SK-N-MC (cell line): ENCODE measurements at regions not wholly inside any gene's neighbourhood (a gene's known extent, or its start where the extent isn't known, plus 50 kb on each side); places are given as distances from the start of the nearest gene placed in this dataset.
"Not testable (repeated sequence)": the region's sequence is repeated elsewhere in the genome, so short reads cannot be mapped to it uniquely, and the experiment has no call there.

Experiments
- DNase-seq: peaks from one replicate; pipeline ENCODE4 v3.0.0-alpha.2; 2011; ENCODE audit warnings: low read depth, low spot score
- H3K27ac ChIP-seq: fragments of 200-600 bp; sonication (generic); 2 replicates; pipeline ENCODE4 v1.5.1; 2016; ENCODE audit warnings: mixed run types
- H3K36me3 ChIP-seq: fragments of 200-600 bp; sonication (generic); 2 replicates; pipeline ENCODE4 v1.6.1; 2017; ENCODE audit warnings: antibody characterized with exemption, low read length, mixed read lengths; ENCODE audit not compliant: insufficient read depth
- H3K4me3 ChIP-seq: fragments of 200-600 bp; sonication (generic); 2 replicates; pipeline ENCODE4 v1.5.1; 2016
- H3K9ac ChIP-seq: fragments of 200-600 bp; sonication (generic); 2 replicates; pipeline ENCODE4 v1.8.0; 2017; ENCODE audit warnings: mixed run types, mixed read lengths; ENCODE audit not compliant: insufficient read length
- H3K9me3 ChIP-seq: fragments of 200-600 bp; sonication (generic); 2 replicates; pipeline ENCODE4 v1.6.1; 2017; ENCODE audit warnings: low read depth, mild to moderate bottlenecking, antibody characterized with exemption, low read length, moderate library complexity, mixed read lengths
- EZH2 ChIP-seq: fragments of 200-600 bp; sonication (generic); IDR thresholded peaks from one replicate; pipeline ENCODE4 v1.6.1; 2017; ENCODE audit warnings: antibody characterized with exemption
- FOXP2 ChIP-seq: optimal IDR thresholded peaks from 2 replicates; pipeline ENCODE3; 2011; ENCODE audit warnings: mild to moderate bottlenecking, moderate library complexity; ENCODE audit not compliant: insufficient read depth; ENCODE audit errors: extremely low read length, control extremely low read depth
- POLR2AphosphoS5 ChIP-seq: IDR thresholded peaks from 2 replicates; pipeline ENCODE4 v1.6.1; 2012; ENCODE audit warnings: mild to moderate bottlenecking, low read depth, low read length, borderline replicate concordance

- no peak overlapping the region for H3K27ac ChIP-seq
- H3K36me3 ChIP-seq, result no peaks in the 10 kb centered on the region
- no peak overlapping the region for H3K9ac ChIP-seq
- TF ChIP-seq FOXP2 (no peak), POLR2AphosphoS5 (no peak), EZH2 (no peak)
- DNase-seq, result no peak
- no peaks in the 10 kb centered on the region for H3K9me3 ChIP-seq
- H3K4me3 ChIP-seq, result no peak overlapping the region
Observed at GRCh38 chr3:152587861-152588260, 247.1 kb upstream of the P2RY1 start.

DNA sequence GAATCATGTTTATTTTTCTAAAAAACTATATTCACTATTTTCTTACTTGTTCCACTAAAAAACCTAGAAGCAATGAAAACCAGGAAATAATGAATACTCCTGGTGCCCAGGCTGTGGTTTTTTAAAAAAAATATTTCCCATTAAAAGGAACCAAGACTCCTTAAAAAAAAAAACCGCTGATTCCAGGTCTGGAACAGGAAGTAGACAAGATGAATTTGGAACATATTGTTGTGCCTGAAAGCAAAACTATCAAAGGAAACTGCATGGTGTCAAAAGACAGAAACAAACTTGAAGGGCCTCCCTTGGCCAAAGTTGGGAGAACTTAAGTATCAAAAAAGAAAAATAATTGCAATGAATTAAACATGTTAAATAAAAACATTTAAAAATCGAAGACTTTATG is 245.3 kb upstream of the P2RY1 start:
- Histone ChIP-seq H3K9me3 (no peaks in the 10 kb centered on the region), H3K4me3 (peak overlapping the region; percentile 24), H3K27ac (peak overlapping the region; percentile 76), H3K36me3 (no peaks in the 10 kb centered on the region), H3K9ac (peak overlapping the region; percentile 9)
- DNase-seq, result peak; percentile 24
- TF ChIP-seq FOXP2, result no peak
- no peak for TF ChIP-seq POLR2AphosphoS5
- TF ChIP-seq EZH2, result no peak

- TF ChIP-seq FOXP2 (no peak), EZH2 (no peak), POLR2AphosphoS5 (no peak)
- Histone ChIP-seq H3K27ac (no peak overlapping the region), H3K9ac (no peak overlapping the region), H3K4me3 (no peak overlapping the region), H3K36me3 (no peaks in the 10 kb centered on the region), H3K9me3 (no peaks in the 10 kb centered on the region)
- no peak for DNase-seq
Observed at GRCh38 chr3:152591515-152591914, 243.4 kb upstream of the P2RY1 start.

- no peak for DNase-seq
- no peaks in the 10 kb centered on the region for H3K9me3 ChIP-seq
Observed at GRCh38 chr3:152593242-152593641, 241.7 kb upstream of the P2RY1 start.

DNA sequence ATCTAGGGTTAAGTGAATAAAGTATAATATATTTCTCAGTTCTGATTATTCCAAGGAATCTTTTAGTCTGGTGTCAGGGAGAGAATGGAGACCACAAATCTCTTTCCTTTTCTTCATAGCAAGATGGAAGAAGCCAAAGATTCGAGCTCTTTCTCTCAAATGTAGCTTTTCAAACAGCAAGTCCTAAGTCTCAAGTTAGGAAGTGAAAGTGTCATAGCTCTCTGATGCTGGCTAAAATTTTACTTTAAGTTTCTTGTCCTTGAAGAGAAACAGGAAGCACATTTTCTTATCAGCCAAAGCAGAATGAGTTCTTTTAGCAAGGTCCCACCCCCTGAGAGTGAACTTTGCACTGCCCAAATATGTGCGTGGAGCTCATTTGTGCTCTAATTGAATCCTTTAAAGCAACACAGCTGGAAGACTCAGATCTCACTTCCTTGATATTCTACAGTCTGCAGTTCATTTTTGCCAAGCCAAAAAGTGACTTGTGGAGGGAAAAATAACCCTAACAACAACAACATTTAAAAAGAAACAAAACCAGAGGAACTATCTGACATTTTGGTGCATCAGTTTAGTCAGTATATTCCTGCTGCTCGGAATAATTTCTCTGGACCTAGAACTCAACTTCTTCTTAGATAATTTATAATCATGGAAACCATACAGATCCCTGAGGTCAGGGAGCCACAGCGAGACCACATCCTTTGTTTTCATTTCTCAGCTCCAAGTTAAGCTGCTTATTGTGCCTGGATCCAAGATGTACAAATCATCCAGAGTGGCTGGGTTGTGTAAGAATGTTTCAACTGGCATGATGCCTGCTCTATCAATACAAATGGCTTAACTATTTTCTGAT is 238.7 kb upstream of the P2RY1 start:
- Histone ChIP-seq H3K9me3 (no peaks in the 10 kb centered on the region), H3K36me3 (no peaks in the 10 kb centered on the region), H3K4me3 (peak overlapping the region; percentile 57), H3K27ac (peak overlapping the region; percentile 94), H3K9ac (peak overlapping the region; percentile 54)
- peak; percentile 87 for DNase-seq
- TF ChIP-seq EZH2, result no peak
- peak; percentile 45; the same call in 1 of the 2 replicates for TF ChIP-seq POLR2AphosphoS5
- peak; percentile 66 for TF ChIP-seq FOXP2

More at GRCh38 chr3:152593242-152593641, 241.7 kb upstream of the P2RY1 start:
- Histone ChIP-seq H3K9ac (no peak overlapping the region), H3K36me3 (no peaks in the 10 kb centered on the region), H3K27ac (no peak overlapping the region), H3K4me3 (no peak overlapping the region)
- TF ChIP-seq EZH2 (no peak), FOXP2 (no peak), POLR2AphosphoS5 (no peak)

DNA sequence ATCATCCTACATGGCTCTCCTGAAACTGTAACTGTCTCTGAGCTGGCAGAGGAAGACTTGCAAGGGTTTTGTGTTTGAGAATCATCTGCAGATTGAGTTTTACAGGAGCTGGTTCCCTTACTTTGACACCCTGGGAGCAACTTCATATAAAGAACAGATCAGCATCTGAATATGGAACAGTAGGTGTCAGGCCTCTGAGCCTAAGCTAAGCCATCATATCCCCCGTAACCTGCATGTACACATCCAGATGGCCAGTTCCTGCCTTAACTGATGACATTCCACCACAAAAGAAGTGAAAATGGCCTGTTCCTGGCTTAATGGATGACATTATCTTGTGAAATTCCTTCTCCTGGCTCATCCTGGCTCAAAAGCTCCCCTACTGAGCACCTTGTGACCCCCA is 238.1 kb upstream of the P2RY1 start:
- H3K27ac ChIP-seq, result peak overlapping the region; percentile 94
- not testable (repeated sequence) for H3K36me3 ChIP-seq, DNase-seq, H3K9me3 ChIP-seq
- peak overlapping the region; percentile 57 for H3K4me3 ChIP-seq
- H3K9ac ChIP-seq, result peak overlapping the region; percentile 54

- H3K4me3 ChIP-seq, result no peak overlapping the region
- no peak for DNase-seq
Observed at GRCh38 chr3:152606146-152606545, 228.8 kb upstream of the P2RY1 start.

GRCh38 chr3:152607179-152607578 is 227.8 kb upstream of the P2RY1 start:
- no peaks in the 10 kb centered on the region for H3K9me3 ChIP-seq
- no peak overlapping the region for H3K4me3 ChIP-seq
- no peak for DNase-seq
- no peak overlapping the region for H3K27ac ChIP-seq
- TF ChIP-seq EZH2, result no peak
- no peak for TF ChIP-seq FOXP2
- no peak for TF ChIP-seq POLR2AphosphoS5
- H3K9ac ChIP-seq, result no peak overlapping the region
- no peaks in the 10 kb centered on the region for H3K36me3 ChIP-seq

More at GRCh38 chr3:152606146-152606545, 228.8 kb upstream of the P2RY1 start:
- H3K9ac ChIP-seq, result no peak overlapping the region
- H3K27ac ChIP-seq, result no peak overlapping the region
- TF ChIP-seq EZH2 (no peak), FOXP2 (no peak), POLR2AphosphoS5 (no peak)
- H3K9me3 ChIP-seq, result no peaks in the 10 kb centered on the region
- no peaks in the 10 kb centered on the region for H3K36me3 ChIP-seq
